ENCODE measurements at regions not wholly inside any gene's neighbourhood (a gene's known extent, or its start where the extent isn't known, plus 50 kb on each side); places are given as distances from the start of the nearest gene placed in this dataset.

DNA sequence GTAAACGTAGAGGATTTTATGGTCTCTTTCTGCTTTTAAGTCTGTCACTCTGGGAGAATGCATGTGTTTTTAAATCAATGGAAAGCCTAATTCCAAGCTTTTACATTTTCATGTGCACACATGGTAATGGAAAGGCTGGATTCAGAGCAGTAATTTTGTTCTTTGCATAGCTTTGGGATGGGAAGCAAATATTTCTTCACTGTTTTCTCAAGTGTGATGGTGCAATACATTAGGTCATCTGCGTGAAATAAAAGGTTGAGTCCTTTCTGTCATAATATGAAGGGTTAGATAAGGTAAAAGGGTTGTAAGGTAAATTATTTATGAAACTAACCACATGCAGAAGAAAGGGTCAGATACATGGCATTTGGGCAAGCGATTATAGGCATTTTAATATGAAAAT is 88.2 kb upstream of the NR3C1 start:
- H3K9me3 ChIP-seq (ENCODE audit: low read depth) = no peaks in the 10 kb centered on the region
- no peak overlapping the region for H3K27ac ChIP-seq
- DNase-seq (ENCODE audit: low spot score) = no peak
- H3K4me3 ChIP-seq = no peak overlapping the region
- no peaks in the 10 kb centered on the region for H3K9me2 ChIP-seq (replicated peaks; ENCODE audit: insufficient read depth)
- TF ChIP-seq EZH2 (IDR thresholded peaks at IDR 0.05; ENCODE audit: borderline replicate concordance) = no peak
- no peak for TF ChIP-seq CTCF (IDR thresholded peaks at IDR 0.05; ENCODE audit: poor library complexity)
- H2AFZ ChIP-seq = no peak overlapping the region
- no peaks in the 10 kb centered on the region for H3K27me3 ChIP-seq
- no peaks in the 10 kb centered on the region for H3K79me2 ChIP-seq
- H3K4me2 ChIP-seq = no peak overlapping the region
- no peaks in the 10 kb centered on the region for H3K36me3 ChIP-seq (replicated peaks; ENCODE audit: insufficient read depth, low read depth)
- 71% methylated on average over 3 of the region's 3 CpGs for WGBS (ENCODE audit: low lambda C conversion rate, missing lambda C conversion rate)
- H3K4me1 ChIP-seq (ENCODE audit: insufficient read depth) = peaks cover 10% of the 10 kb centered on the region
- no peaks in the 10 kb centered on the region for H4K20me1 ChIP-seq (ENCODE audit: insufficient read depth, poor library complexity, severe bottlenecking)

DNA sequence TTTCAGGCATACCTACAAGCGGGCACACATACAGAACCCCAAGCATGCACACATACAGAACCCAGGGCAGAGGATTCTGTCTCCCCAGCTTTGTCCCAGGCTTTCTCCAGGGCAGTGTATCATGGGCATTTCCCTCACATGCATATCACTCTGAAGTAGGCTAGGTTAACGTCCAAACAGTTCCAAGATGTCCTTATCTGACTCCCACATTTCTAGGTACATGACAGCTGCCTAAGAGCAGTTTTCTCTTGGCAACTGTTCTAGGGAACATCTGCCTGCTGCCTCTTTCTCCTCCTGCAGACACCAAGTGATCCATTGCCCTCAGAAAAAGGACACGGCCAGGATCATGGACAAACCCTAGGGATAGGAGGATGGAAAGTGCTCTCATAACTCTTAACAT is 84.9 kb upstream of the NR3C1 start:
- no peak for DNase-seq (ENCODE audit: low spot score)
- Histone ChIP-seq H4K20me1 (ENCODE audit: insufficient read depth, poor library complexity, severe bottlenecking) (no peaks in the 10 kb centered on the region), H3K36me3 (replicated peaks; ENCODE audit: insufficient read depth, low read depth) (no peaks in the 10 kb centered on the region), H3K9me2 (replicated peaks; ENCODE audit: insufficient read depth) (no peaks in the 10 kb centered on the region), H3K4me2 (no peak overlapping the region), H3K27ac (no peak overlapping the region), H3K4me3 (no peak overlapping the region), H2AFZ (no peak overlapping the region), H3K9me3 (ENCODE audit: low read depth) (no peaks in the 10 kb centered on the region), H3K4me1 (ENCODE audit: insufficient read depth) (no peaks in the 10 kb centered on the region), H3K79me2 (no peaks in the 10 kb centered on the region), H3K27me3 (no peaks in the 10 kb centered on the region)
- no peak for TF ChIP-seq CTCF (IDR thresholded peaks at IDR 0.05; ENCODE audit: poor library complexity)
- no peak for TF ChIP-seq EZH2 (IDR thresholded peaks at IDR 0.05; ENCODE audit: borderline replicate concordance)
- no peak for TF ChIP-seq EZH2phosphoT487 (IDR thresholded peaks at IDR 0.05; ENCODE audit: low read depth, severe bottlenecking, unreplicated experiment)
- WGBS (ENCODE audit: low lambda C conversion rate, missing lambda C conversion rate) = 85% methylated on average over 3 of the region's 3 CpGs

GRCh38 chr5:143484601-143485000 is 81.1 kb upstream of the NR3C1 start:
- TF ChIP-seq EZH2phosphoT487 (IDR thresholded peaks at IDR 0.05; ENCODE audit: low read depth, severe bottlenecking, unreplicated experiment) (no peak), EZH2 (IDR thresholded peaks at IDR 0.05; ENCODE audit: borderline replicate concordance) (no peak), CTCF (IDR thresholded peaks at IDR 0.05; ENCODE audit: poor library complexity) (no peak)
- no peak overlapping the region for H3K27ac ChIP-seq
- H3K36me3 ChIP-seq (replicated peaks; ENCODE audit: insufficient read depth, low read depth) = no peaks in the 10 kb centered on the region
- WGBS (ENCODE audit: low lambda C conversion rate, missing lambda C conversion rate) = 72% methylated on average over 1 of the region's 1 CpG
- no peak overlapping the region for H3K4me2 ChIP-seq
- H3K9me3 ChIP-seq (ENCODE audit: low read depth) = no peaks in the 10 kb centered on the region
- no peak overlapping the region for H2AFZ ChIP-seq
- no peaks in the 10 kb centered on the region for H3K27me3 ChIP-seq
- H3K9me2 ChIP-seq (replicated peaks; ENCODE audit: insufficient read depth) = no peaks in the 10 kb centered on the region
- no peak for DNase-seq (ENCODE audit: low spot score)
- no peaks in the 10 kb centered on the region for H3K79me2 ChIP-seq
- H3K4me3 ChIP-seq = no peak overlapping the region
- no peaks in the 10 kb centered on the region for H4K20me1 ChIP-seq (ENCODE audit: insufficient read depth, poor library complexity, severe bottlenecking)
- H3K4me1 ChIP-seq (ENCODE audit: insufficient read depth) = no peaks in the 10 kb centered on the region

All from hepatocyte (in vitro differentiated cells).